GM23338 (cell line): ENCODE measurements at regions not wholly inside any gene's neighbourhood (a gene's known extent, or its start where the extent isn't known, plus 50 kb on each side); places are given as distances from the start of the nearest gene placed in this dataset.

Experiments used
- CREB1 ChIP-seq: fragments of 250-450 bp; sonication (Bioruptor Pico); IDR thresholded peaks from 2 replicates; pipeline ENCODE4 v1.5.0; 2020; ENCODE audit warnings: low read depth, mild to moderate bottlenecking, moderate library complexity
- CTCF ChIP-seq, 2 experiments: fragments of 200-600 bp in 1 of 2; sonication (generic) in 1 of 2; conservative IDR thresholded peaks; 2 replicates each; pipeline versions ENCODE4 v1.5.1 to v1.6.1; 2016 to 2017; ENCODE audit warnings: antibody characterized with exemption in 2 of 2, low read depth in 2 of 2, mild to moderate bottlenecking in 2 of 2, moderate library complexity in 1 of 2
- EZH2 ChIP-seq: fragments of 200-600 bp; sonication (generic); IDR thresholded peaks from one replicate; pipeline ENCODE4 v1.8.0; 2017; ENCODE audit warnings: antibody characterized with exemption, mild to moderate bottlenecking, low read depth; ENCODE audit not compliant: unreplicated experiment
- EZH2phosphoT487 ChIP-seq: fragments of 200-600 bp; sonication (generic); IDR thresholded peaks from one replicate; pipeline ENCODE4 v1.8.1; 2018; ENCODE audit warnings: antibody characterized with exemption; ENCODE audit not compliant: unreplicated experiment
- JUNB ChIP-seq: IDR thresholded peaks from one replicate; pipeline ENCODE4 v1.6.1; 2016; ENCODE audit warnings: antibody characterized with exemption; ENCODE audit not compliant: unreplicated experiment
- NANOG ChIP-seq: IDR thresholded peaks from 2 replicates; pipeline ENCODE4 v1.6.1; 2016; ENCODE audit warnings: antibody characterized with exemption, borderline replicate concordance
- POLR2AphosphoS5 ChIP-seq: IDR thresholded peaks from 2 replicates; pipeline ENCODE4 v1.6.1; 2016; ENCODE audit warnings: antibody characterized with exemption, low read depth
- STAT1 ChIP-seq: IDR thresholded peaks from one replicate; pipeline ENCODE4 v1.6.1; 2016; ENCODE audit warnings: antibody characterized with exemption; ENCODE audit not compliant: unreplicated experiment
- ZNF114 ChIP-seq: fragments of 250-450 bp; sonication (Bioruptor Pico); IDR thresholded peaks from 2 replicates; pipeline ENCODE4 v1.5.0; 2020; ENCODE audit warnings: mild to moderate bottlenecking, moderate library complexity
- ZNF331 ChIP-seq: fragments of 250-450 bp; sonication (Bioruptor Pico); IDR thresholded peaks from 2 replicates; pipeline ENCODE4 v1.5.0; 2020; ENCODE audit warnings: low read depth, mild to moderate bottlenecking, moderate library complexity
- ZNF462 ChIP-seq: fragments of 250-450 bp; sonication (Bioruptor Pico); IDR thresholded peaks from 2 replicates; pipeline ENCODE4 v1.5.0; 2020; ENCODE audit warnings: mild to moderate bottlenecking, moderate library complexity
- TF ChIP-seq, protein P1 (sequence below): IDR thresholded peaks from one replicate; pipeline ENCODE4 v1.6.1; 2018; ENCODE audit warnings: antibody characterized with exemption; ENCODE audit not compliant: unreplicated experiment
- TF ChIP-seq, protein P2 (sequence below): IDR thresholded peaks from 2 replicates; pipeline ENCODE4 v1.6.1; 2016; ENCODE audit warnings: antibody characterized with exemption

- TF ChIP-seq CTCF (conservative IDR thresholded peaks at IDR 0.05; ENCODE audit: low read depth in 2 of 2) (no peak), EZH2phosphoT487 (no peak), POLR2AphosphoS5 (no peak), EZH2 (no peak), JUNB (no peak), ZNF114 (CRISPR knock-in tag) (no peak), ZNF462 (CRISPR knock-in tag) (no peak), CREB1 (CRISPR knock-in tag) (no peak), STAT1 (no peak), NANOG (no peak), ZNF331 (CRISPR knock-in tag) (no peak)
- TF ChIP-seq, protein P1, sequence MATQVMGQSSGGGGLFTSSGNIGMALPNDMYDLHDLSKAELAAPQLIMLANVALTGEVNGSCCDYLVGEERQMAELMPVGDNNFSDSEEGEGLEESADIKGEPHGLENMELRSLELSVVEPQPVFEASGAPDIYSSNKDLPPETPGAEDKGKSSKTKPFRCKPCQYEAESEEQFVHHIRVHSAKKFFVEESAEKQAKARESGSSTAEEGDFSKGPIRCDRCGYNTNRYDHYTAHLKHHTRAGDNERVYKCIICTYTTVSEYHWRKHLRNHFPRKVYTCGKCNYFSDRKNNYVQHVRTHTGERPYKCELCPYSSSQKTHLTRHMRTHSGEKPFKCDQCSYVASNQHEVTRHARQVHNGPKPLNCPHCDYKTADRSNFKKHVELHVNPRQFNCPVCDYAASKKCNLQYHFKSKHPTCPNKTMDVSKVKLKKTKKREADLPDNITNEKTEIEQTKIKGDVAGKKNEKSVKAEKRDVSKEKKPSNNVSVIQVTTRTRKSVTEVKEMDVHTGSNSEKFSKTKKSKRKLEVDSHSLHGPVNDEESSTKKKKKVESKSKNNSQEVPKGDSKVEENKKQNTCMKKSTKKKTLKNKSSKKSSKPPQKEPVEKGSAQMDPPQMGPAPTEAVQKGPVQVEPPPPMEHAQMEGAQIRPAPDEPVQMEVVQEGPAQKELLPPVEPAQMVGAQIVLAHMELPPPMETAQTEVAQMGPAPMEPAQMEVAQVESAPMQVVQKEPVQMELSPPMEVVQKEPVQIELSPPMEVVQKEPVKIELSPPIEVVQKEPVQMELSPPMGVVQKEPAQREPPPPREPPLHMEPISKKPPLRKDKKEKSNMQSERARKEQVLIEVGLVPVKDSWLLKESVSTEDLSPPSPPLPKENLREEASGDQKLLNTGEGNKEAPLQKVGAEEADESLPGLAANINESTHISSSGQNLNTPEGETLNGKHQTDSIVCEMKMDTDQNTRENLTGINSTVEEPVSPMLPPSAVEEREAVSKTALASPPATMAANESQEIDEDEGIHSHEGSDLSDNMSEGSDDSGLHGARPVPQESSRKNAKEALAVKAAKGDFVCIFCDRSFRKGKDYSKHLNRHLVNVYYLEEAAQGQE = no peak
- TF ChIP-seq, protein P2, sequence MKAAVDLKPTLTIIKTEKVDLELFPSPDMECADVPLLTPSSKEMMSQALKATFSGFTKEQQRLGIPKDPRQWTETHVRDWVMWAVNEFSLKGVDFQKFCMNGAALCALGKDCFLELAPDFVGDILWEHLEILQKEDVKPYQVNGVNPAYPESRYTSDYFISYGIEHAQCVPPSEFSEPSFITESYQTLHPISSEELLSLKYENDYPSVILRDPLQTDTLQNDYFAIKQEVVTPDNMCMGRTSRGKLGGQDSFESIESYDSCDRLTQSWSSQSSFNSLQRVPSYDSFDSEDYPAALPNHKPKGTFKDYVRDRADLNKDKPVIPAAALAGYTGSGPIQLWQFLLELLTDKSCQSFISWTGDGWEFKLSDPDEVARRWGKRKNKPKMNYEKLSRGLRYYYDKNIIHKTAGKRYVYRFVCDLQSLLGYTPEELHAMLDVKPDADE = no peak
These were observed 62.0 kb upstream of the ESRRG start for GRCh38 chr1:216785221-216785620.
